ENCODE measurements at regions not wholly inside any gene's neighbourhood (a gene's known extent, or its start where the extent isn't known, plus 50 kb on each side); places are given as distances from the start of the nearest gene placed in this dataset.

DNA sequence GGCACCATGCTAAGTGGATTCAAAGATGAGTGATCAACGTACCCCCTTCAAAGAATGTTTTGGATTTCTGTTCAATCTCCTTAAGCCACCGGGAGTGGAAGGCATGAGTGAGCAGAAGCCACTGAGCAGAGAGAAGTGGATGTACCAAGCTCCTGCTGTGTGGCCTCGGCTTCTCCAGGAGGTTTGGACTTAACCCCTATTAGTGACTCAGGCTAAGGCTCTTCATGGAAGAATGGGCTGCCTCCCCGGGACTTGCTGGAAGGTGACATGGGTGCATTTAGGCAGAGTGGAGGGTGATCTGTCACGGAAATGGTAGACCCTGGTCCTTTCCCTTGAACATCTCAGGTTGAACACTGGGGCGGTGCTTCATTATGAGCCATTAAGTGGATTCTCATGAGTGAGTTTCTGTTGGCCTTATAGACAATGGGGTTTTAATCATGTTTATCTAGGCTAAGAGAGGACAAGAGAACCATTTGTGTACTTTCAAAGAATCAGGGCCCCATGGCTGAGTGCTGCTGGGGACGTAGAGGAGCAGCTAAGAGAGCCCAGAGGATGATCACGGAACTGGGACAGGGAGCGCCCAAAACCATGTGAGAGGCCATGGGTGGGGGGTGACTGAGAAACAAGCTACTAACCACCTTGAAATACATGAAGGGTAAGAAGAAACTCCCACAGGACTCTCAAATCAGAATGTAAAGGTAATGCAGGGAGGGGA is 62.2 kb downstream of the HES1 start:
- no peaks in the 10 kb centered on the region for H3K9me3 ChIP-seq (replicated peaks; ENCODE audit: insufficient read depth, low read length)
- peaks cover 17% of the 10 kb centered on the region for H3K4me1 ChIP-seq (ENCODE audit: low read length)
- H4K20me1 ChIP-seq (ENCODE audit: insufficient read depth, low read length), result no peaks in the 10 kb centered on the region
- no peak overlapping the region for H3K27ac ChIP-seq (ENCODE audit: low read length)
- H3K27me3 ChIP-seq (replicated peaks; ENCODE audit: insufficient read depth, low read length), result no peaks in the 10 kb centered on the region
- H3F3A ChIP-seq (ENCODE audit: insufficient read depth, low read length), result 0 out of 2 replicates have a peak, but pooled peaks cover under 1% of the 10 kb centered on the region
- TF ChIP-seq EZH2 (optimal IDR thresholded peaks at IDR 0.05; ENCODE audit: low read depth, low read length), result no peak
- TF ChIP-seq, protein P1, sequence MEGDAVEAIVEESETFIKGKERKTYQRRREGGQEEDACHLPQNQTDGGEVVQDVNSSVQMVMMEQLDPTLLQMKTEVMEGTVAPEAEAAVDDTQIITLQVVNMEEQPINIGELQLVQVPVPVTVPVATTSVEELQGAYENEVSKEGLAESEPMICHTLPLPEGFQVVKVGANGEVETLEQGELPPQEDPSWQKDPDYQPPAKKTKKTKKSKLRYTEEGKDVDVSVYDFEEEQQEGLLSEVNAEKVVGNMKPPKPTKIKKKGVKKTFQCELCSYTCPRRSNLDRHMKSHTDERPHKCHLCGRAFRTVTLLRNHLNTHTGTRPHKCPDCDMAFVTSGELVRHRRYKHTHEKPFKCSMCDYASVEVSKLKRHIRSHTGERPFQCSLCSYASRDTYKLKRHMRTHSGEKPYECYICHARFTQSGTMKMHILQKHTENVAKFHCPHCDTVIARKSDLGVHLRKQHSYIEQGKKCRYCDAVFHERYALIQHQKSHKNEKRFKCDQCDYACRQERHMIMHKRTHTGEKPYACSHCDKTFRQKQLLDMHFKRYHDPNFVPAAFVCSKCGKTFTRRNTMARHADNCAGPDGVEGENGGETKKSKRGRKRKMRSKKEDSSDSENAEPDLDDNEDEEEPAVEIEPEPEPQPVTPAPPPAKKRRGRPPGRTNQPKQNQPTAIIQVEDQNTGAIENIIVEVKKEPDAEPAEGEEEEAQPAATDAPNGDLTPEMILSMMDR (IDR thresholded peaks at IDR 0.05; ENCODE audit: low read length), result no peak
- TF ChIP-seq EZH2phosphoT487 (IDR thresholded peaks at IDR 0.05; ENCODE audit: low read length), result no peak
- no peak for DNase-seq
- H3K9me2 ChIP-seq (replicated peaks; ENCODE audit: insufficient read depth, low read length), result no peaks in the 10 kb centered on the region
- H3K4me2 ChIP-seq (ENCODE audit: low read depth, low read length), result no peak overlapping the region
- H2AFZ ChIP-seq (ENCODE audit: low read length), result no peak overlapping the region
- no peaks in the 10 kb centered on the region for H3K36me3 ChIP-seq (replicated peaks; ENCODE audit: insufficient read depth, low read length)
- H3K79me2 ChIP-seq (ENCODE audit: low read length), result no peaks in the 10 kb centered on the region
- no peak overlapping the region for H3K9ac ChIP-seq (ENCODE audit: low read length)
- no peak overlapping the region for H3K4me3 ChIP-seq (ENCODE audit: low read length)

- Histone ChIP-seq H3K79me2 (ENCODE audit: low read length) (no peaks in the 10 kb centered on the region), H4K20me1 (ENCODE audit: insufficient read depth, low read length) (no peaks in the 10 kb centered on the region), H3K4me2 (ENCODE audit: low read depth, low read length) (peak overlapping the region; percentile 26; the same call in 1 of the 2 replicates), H3K4me3 (ENCODE audit: low read length) (no peak overlapping the region), H3K4me1 (ENCODE audit: low read length) (peaks cover 22% of the 10 kb centered on the region), H3K27ac (ENCODE audit: low read length) (no peak overlapping the region), H3K9me3 (replicated peaks; ENCODE audit: insufficient read depth, low read length) (no peaks in the 10 kb centered on the region), H3K9ac (ENCODE audit: low read length) (no peak overlapping the region), H3K9me2 (replicated peaks; ENCODE audit: insufficient read depth, low read length) (no peaks in the 10 kb centered on the region), H2AFZ (ENCODE audit: low read length) (0 out of 2 replicates have a peak overlapping the region, but pooled peaks have one; percentile 5), H3K27me3 (replicated peaks; ENCODE audit: insufficient read depth, low read length) (no peaks in the 10 kb centered on the region), H3K36me3 (replicated peaks; ENCODE audit: insufficient read depth, low read length) (no peaks in the 10 kb centered on the region), H3F3A (ENCODE audit: insufficient read depth, low read length) (0 out of 2 replicates have a peak, but pooled peaks cover 3% of the 10 kb centered on the region)
- TF ChIP-seq EZH2 (optimal IDR thresholded peaks at IDR 0.05; ENCODE audit: low read depth, low read length) (no peak), EZH2phosphoT487 (IDR thresholded peaks at IDR 0.05; ENCODE audit: low read length) (no peak)
- TF ChIP-seq, protein P1 (IDR thresholded peaks at IDR 0.05; ENCODE audit: low read length), result no peak
- peak; percentile 33 for DNase-seq
Measured at GRCh38 chr3:194198938-194199337, 63.0 kb downstream of the HES1 start.

DNA sequence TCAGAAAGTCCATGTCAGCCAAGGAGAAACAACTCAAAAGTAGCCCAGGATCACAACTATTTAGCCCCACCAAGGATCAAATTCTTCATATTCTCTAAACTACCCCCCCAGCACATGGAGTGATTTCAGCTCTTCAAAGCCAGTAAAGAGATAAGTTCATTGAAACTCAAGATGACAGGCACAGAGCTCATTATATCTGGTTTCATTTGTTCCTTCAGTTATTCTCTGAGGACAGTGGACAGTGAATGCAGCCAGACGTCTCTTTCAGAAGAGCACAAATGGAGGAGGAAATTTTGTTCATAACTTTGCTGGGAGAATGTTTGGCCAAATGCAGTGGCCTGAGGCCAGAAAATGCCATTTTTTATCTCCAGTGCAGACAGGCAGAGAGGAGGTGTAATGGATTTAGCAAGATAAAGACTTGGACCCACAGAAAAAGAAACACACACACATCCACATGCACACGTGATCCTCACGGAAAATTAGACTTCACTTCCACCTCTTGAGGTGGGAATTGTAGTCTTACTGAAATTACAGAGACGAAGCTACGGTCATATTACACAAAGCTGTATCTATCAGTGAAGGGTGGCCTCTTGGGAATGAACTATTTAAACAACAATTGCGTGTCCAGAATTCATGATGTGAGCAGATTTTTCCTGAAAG is 64.6 kb downstream of the HES1 start:
- H2AFZ ChIP-seq (ENCODE audit: low read length), result no peak overlapping the region
- H3K9me2 ChIP-seq (replicated peaks; ENCODE audit: insufficient read depth, low read length), result no peaks in the 10 kb centered on the region
- H3F3A ChIP-seq (ENCODE audit: insufficient read depth, low read length), result peaks cover 11% of the 10 kb centered on the region
- H3K36me3 ChIP-seq (replicated peaks; ENCODE audit: insufficient read depth, low read length), result no peaks in the 10 kb centered on the region
- no peak overlapping the region for H3K4me3 ChIP-seq (ENCODE audit: low read length)
- H3K9me3 ChIP-seq (replicated peaks; ENCODE audit: insufficient read depth, low read length), result no peaks in the 10 kb centered on the region
- no peaks in the 10 kb centered on the region for H3K79me2 ChIP-seq (ENCODE audit: low read length)
- H4K20me1 ChIP-seq (ENCODE audit: insufficient read depth, low read length), result no peaks in the 10 kb centered on the region
- no peak for DNase-seq
- H3K4me1 ChIP-seq (ENCODE audit: low read length), result peaks cover 24% of the 10 kb centered on the region
- no peak overlapping the region for H3K4me2 ChIP-seq (ENCODE audit: low read depth, low read length)
- H3K27ac ChIP-seq (ENCODE audit: low read length), result no peak overlapping the region
- no peak overlapping the region for H3K9ac ChIP-seq (ENCODE audit: low read length)
- peaks cover 4% of the 10 kb centered on the region; the same call in 1 of the 2 replicates for H3K27me3 ChIP-seq (replicated peaks; ENCODE audit: insufficient read depth, low read length)
- no peak for TF ChIP-seq EZH2phosphoT487 (IDR thresholded peaks at IDR 0.05; ENCODE audit: low read length)
- TF ChIP-seq, protein P1 (IDR thresholded peaks at IDR 0.05; ENCODE audit: low read length), result no peak
- no peak for TF ChIP-seq EZH2 (optimal IDR thresholded peaks at IDR 0.05; ENCODE audit: low read depth, low read length)
